ENCODE measurements at regions not wholly inside any gene's neighbourhood (a gene's known extent, or its start where the extent isn't known, plus 50 kb on each side); places are given as distances from the start of the nearest gene placed in this dataset.

- Histone ChIP-seq H3K27ac (no peak overlapping the region), H3K9me3 (ENCODE audit: low read depth) (no peaks in the 10 kb centered on the region), H4K20me1 (ENCODE audit: insufficient read depth, poor library complexity, severe bottlenecking) (no peaks in the 10 kb centered on the region), H3K79me2 (no peaks in the 10 kb centered on the region), H3K4me2 (no peak overlapping the region), H3K4me1 (ENCODE audit: insufficient read depth) (no peaks in the 10 kb centered on the region), H3K27me3 (no peaks in the 10 kb centered on the region), H3K4me3 (no peak overlapping the region), H3K36me3 (replicated peaks; ENCODE audit: insufficient read depth, low read depth) (no peaks in the 10 kb centered on the region), H2AFZ (no peak overlapping the region), H3K9me2 (replicated peaks; ENCODE audit: insufficient read depth) (no peaks in the 10 kb centered on the region)
- no peak for DNase-seq (ENCODE audit: low spot score)
- WGBS (ENCODE audit: low lambda C conversion rate, missing lambda C conversion rate): 97% methylated on average over 7 of the region's 7 CpGs
- TF ChIP-seq CTCF (IDR thresholded peaks at IDR 0.05; ENCODE audit: poor library complexity) (no peak), EZH2 (IDR thresholded peaks at IDR 0.05; ENCODE audit: borderline replicate concordance) (no peak), EZH2phosphoT487 (IDR thresholded peaks at IDR 0.05; ENCODE audit: low read depth, severe bottlenecking, unreplicated experiment) (no peak)
Observed at GRCh38 chr2:236799391-236800026, 229.9 kb downstream of the ACKR3 start.

GRCh38 chr2:236802862-236803261 is 233.2 kb downstream of the ACKR3 start:
- Histone ChIP-seq H3K9me2 (replicated peaks; ENCODE audit: insufficient read depth) (no peaks in the 10 kb centered on the region), H3K27ac (no peak overlapping the region), H3K27me3 (no peaks in the 10 kb centered on the region), H3K4me3 (no peak overlapping the region), H2AFZ (no peak overlapping the region), H3K4me1 (ENCODE audit: insufficient read depth) (no peaks in the 10 kb centered on the region), H3K9me3 (ENCODE audit: low read depth) (no peaks in the 10 kb centered on the region), H3K4me2 (no peak overlapping the region), H3K36me3 (replicated peaks; ENCODE audit: insufficient read depth, low read depth) (no peaks in the 10 kb centered on the region), H4K20me1 (ENCODE audit: insufficient read depth, poor library complexity, severe bottlenecking) (no peaks in the 10 kb centered on the region), H3K79me2 (no peaks in the 10 kb centered on the region)
- no peak for DNase-seq (ENCODE audit: low spot score)
- 91% methylated on average over 6 of the region's 6 CpGs for WGBS (ENCODE audit: low lambda C conversion rate, missing lambda C conversion rate)
- TF ChIP-seq EZH2phosphoT487 (IDR thresholded peaks at IDR 0.05; ENCODE audit: low read depth, severe bottlenecking, unreplicated experiment): no peak
- no peak for TF ChIP-seq CTCF (IDR thresholded peaks at IDR 0.05; ENCODE audit: poor library complexity)
- no peak for TF ChIP-seq EZH2 (IDR thresholded peaks at IDR 0.05; ENCODE audit: borderline replicate concordance)

- no peaks in the 10 kb centered on the region for H3K9me3 ChIP-seq (ENCODE audit: low read depth)
- H4K20me1 ChIP-seq (ENCODE audit: insufficient read depth, poor library complexity, severe bottlenecking): no peaks in the 10 kb centered on the region
- WGBS (ENCODE audit: low lambda C conversion rate, missing lambda C conversion rate): 88% methylated on average over 18 of the region's 20 CpGs
- no peak overlapping the region for H3K4me3 ChIP-seq
- DNase-seq (ENCODE audit: low spot score): no peak
- no peaks in the 10 kb centered on the region for H3K9me2 ChIP-seq (replicated peaks; ENCODE audit: insufficient read depth)
- H3K4me2 ChIP-seq: no peak overlapping the region
- no peak overlapping the region for H3K27ac ChIP-seq
- H3K36me3 ChIP-seq (replicated peaks; ENCODE audit: insufficient read depth, low read depth): no peaks in the 10 kb centered on the region
- H2AFZ ChIP-seq: no peak overlapping the region
- H3K79me2 ChIP-seq: no peaks in the 10 kb centered on the region
- H3K27me3 ChIP-seq: no peaks in the 10 kb centered on the region
- no peaks in the 10 kb centered on the region for H3K4me1 ChIP-seq (ENCODE audit: insufficient read depth)
- TF ChIP-seq EZH2phosphoT487 (IDR thresholded peaks at IDR 0.05; ENCODE audit: low read depth, severe bottlenecking, unreplicated experiment): no peak
- no peak for TF ChIP-seq EZH2 (IDR thresholded peaks at IDR 0.05; ENCODE audit: borderline replicate concordance)
- TF ChIP-seq CTCF (IDR thresholded peaks at IDR 0.05; ENCODE audit: poor library complexity): no peak
Observed at GRCh38 chr2:236803621-236804020, 234.0 kb downstream of the ACKR3 start.
